ENCODE measurements at regions not wholly inside any gene's neighbourhood (a gene's known extent, or its start where the extent isn't known, plus 50 kb on each side); places are given as distances from the start of the nearest gene placed in this dataset.

DNA sequence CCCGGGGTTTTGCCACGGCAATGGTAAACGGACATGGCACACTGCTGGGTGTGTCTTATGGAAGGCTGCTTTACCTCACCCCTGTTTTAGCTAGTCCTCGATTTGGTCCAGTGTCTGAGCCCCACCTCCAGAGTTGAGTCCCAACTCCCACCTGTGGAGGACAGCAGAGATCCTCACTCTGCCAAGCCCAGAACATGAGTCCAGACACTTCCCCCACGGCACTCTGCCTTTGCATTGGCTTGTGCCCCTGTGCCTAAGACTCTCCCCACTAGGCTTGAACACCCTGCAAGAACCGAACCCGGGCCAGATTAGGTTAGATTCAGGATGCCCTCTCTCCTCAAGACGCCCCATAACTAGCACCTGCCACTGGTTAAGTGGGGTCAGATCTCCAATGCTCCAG lies 59.8 kb upstream of the C14orf180 start:
- no peak for DNase-seq

- no peak for DNase-seq
Observed at GRCh38 chr14:104520620-104521410, 58.7 kb upstream of the C14orf180 start.

- DNase-seq: no peak
Observed at GRCh38 chr14:104521816-104522745, 57.5 kb upstream of the C14orf180 start.

- DNase-seq: no peak
Observed at GRCh38 chr14:104522926-104523545, 56.5 kb upstream of the C14orf180 start.

DNA sequence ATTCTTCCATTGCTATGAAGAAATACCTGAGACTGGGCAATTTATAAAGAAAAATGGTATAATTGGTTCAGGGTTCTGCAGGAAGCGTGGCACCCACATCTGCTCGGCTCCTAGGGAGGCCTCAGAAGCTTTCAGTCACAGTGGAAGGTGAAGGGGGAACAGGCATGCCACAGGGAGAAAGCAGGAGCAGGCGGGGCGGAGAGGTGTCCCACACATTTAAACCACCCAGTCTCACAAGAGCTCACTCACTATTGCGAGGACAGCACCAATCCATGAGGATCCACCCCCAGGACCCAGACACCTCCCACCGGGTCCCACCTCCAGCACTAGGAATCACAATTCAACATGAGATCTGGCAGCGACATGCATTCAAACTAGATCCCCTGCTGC lies 56.0 kb upstream of the C14orf180 start:
- DNase-seq: no peak

DNA sequence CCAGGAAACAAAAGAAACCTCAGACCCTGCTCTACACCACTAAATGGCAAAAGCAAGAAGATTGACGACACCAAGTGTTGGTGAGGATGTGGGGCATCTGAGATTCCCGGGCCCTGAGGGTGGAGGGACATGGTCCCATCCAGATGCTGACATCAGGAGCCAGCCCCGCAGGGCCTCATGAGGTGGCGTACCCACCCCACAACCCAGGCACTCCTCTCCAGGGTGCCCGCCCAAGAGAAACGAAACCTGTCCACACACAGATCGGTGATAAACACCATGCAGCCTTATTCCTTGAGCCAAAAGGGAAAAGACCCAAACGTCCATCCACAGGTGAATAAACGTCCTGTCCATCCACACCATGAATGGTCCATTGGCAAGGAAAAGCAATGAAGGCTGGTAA lies 54.8 kb upstream of the C14orf180 start:
- no peak for DNase-seq

DNA sequence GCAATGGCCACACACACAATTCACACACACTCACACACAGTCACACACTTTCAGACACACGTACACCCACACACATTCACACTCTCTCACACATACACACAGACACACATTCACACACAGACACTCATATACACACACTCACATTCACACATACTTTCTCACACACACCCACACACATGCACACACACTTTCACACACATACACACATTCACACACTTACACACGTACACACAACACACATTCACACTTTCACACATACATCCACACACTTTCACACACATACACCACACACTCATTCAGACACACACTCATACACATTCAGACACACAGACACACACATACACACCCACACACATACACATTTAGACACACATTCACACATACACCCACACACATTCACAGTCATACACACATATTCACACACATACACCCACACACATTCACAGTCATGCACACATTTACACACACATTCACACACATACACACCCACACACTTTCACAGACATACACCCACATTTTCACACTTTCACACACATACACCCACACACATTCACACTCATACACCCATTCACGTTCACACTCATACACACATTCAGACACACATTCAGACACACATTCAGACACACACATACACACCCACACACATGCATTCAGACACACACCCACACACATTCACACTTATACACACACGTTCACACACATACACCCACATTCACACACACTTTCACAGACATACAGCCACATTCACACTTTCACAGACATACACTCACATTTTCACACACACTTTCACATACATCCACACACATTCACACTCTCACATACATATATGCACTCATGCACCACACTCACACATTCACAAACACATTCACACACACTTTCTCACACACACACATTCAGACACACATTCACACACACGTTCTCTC lies 52.6 kb upstream of the C14orf180 start:
- DNase-seq: no peak

GRCh38 chr14:104527857-104528459 lies 51.6 kb upstream of the C14orf180 start:
- no peak for DNase-seq

DNA sequence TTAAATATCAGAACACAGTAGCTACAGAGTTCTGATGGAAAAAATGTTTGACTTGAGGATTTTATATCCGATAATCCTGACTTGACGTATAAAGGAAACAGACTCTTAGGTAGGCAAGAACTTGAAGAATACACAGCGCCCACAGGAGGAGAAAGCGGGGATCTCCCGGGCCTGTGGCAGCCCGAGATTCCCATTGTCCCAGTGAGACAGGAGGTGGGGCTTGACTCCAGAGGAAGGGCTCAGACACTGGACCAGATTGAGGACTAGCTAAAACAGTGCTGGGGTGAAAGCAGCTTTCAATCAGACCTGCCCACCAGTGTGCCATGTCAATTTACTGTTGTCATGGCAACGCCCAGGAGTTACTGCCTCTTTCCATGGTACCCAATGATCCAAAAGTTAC lies 51.1 kb upstream of the C14orf180 start:
- DNase-seq: no peak
